WTC11 (cell line): ENCODE measurements at regions not wholly inside any gene's neighbourhood (a gene's known extent, or its start where the extent isn't known, plus 50 kb on each side); places are given as distances from the start of the nearest gene placed in this dataset.

Experiments
- ATAC-seq: fragments of 200-7000 bp; cut with Tn5 transposase; 2 replicates; pipeline ENCODE4 v1.10.0; 2021; ENCODE audit warnings: mild to moderate bottlenecking, moderate library complexity
- CTCF ChIA-PET: fragments of 300-600 bp; sonication (Branson Sonifier 250); formaldehyde crosslinking; loops from one replicate; lab custom pipeline; 2021; ENCODE audit warnings: antibody characterized with exemption; lab: Charles Lee
- POLR2A ChIA-PET: fragments of 350-600 bp; sonication (Branson Sonifier 250); formaldehyde crosslinking; loops from one replicate; lab custom pipeline; 2021; ENCODE audit warnings: antibody characterized with exemption; lab: Charles Lee
- DNase-seq: peaks from one replicate; pipeline ENCODE4 v3.0.0; 2021; ENCODE audit warnings: low spot score
- H3K27ac Mint-ChIP-seq: 2 replicates; pipeline ENCODE4 v1.8.0; 2021; ENCODE audit warnings: mixed read lengths
- H3K27me3 Mint-ChIP-seq: 2 replicates; pipeline ENCODE4 v1.8.0; 2021; ENCODE audit warnings: low read depth, mild to moderate bottlenecking, moderate library complexity, mixed read lengths
- H3K36me3 Mint-ChIP-seq: 2 replicates; pipeline ENCODE4 v1.8.0; 2021; ENCODE audit warnings: mixed read lengths
- H3K4me1 Mint-ChIP-seq: 2 replicates; pipeline ENCODE4 v1.8.0; 2022; ENCODE audit warnings: mixed read lengths
- H3K4me3 Mint-ChIP-seq: 2 replicates; pipeline ENCODE4 v1.8.0; 2021; ENCODE audit warnings: mild to moderate bottlenecking, moderate library complexity, mixed read lengths
- H3K9me3 Mint-ChIP-seq: 2 replicates; pipeline ENCODE4 v1.8.0; 2021; ENCODE audit warnings: mixed read lengths
- ATF6 ChIP-seq: sonication (generic); formaldehyde crosslinking; IDR thresholded peaks from 2 replicates; pipeline ENCODE4 v1.8.1; 2023; ENCODE audit warnings: mild to moderate bottlenecking, missing genetic modification reagents
- ERG ChIP-seq: fragments of 250-450 bp; sonication (Bioruptor Pico); IDR thresholded peaks from 2 replicates; pipeline ENCODE4 v1.8.0; 2021; ENCODE audit warnings: mild to moderate bottlenecking
- GABPB1 ChIP-seq: sonication (generic); formaldehyde crosslinking; IDR thresholded peaks from 2 replicates; pipeline ENCODE4 v1.8.1; 2023; ENCODE audit warnings: mild to moderate bottlenecking, missing genetic modification reagents
- GTF2I ChIP-seq: fragments of 250-450 bp; sonication (Bioruptor Pico); conservative IDR thresholded peaks from 2 replicates; pipeline ENCODE4 v1.4.0; 2021; ENCODE audit warnings: mild to moderate bottlenecking
- HMGA2 ChIP-seq: fragments of 250-450 bp; sonication (Bioruptor Pico); IDR thresholded peaks from 2 replicates; pipeline ENCODE4 v1.4.0; 2021; ENCODE audit warnings: mild to moderate bottlenecking, moderate library complexity
- IRF1 ChIP-seq: sonication (generic); formaldehyde crosslinking; IDR thresholded peaks from 2 replicates; pipeline ENCODE4 v1.8.0; 2023; ENCODE audit warnings: missing genetic modification reagents
- IRF2 ChIP-seq: sonication (generic); formaldehyde crosslinking; IDR thresholded peaks from 2 replicates; pipeline ENCODE4 v1.8.0; 2022; ENCODE audit warnings: low read depth, missing genetic modification reagents, borderline replicate concordance
- KAT7 ChIP-seq: sonication (generic); formaldehyde crosslinking; IDR thresholded peaks from 2 replicates; pipeline ENCODE4 v1.8.1; 2023; ENCODE audit warnings: missing genetic modification reagents, mild to moderate bottlenecking, borderline replicate concordance
- MXD4 ChIP-seq: fragments of 250-450 bp; sonication (Bioruptor Pico); IDR thresholded peaks from 2 replicates; pipeline ENCODE4 v1.8.0; 2021; ENCODE audit warnings: mild to moderate bottlenecking, moderate library complexity, borderline replicate concordance
- MYBL2 ChIP-seq: sonication (generic); formaldehyde crosslinking; IDR thresholded peaks from 2 replicates; pipeline ENCODE4 v1.8.1; 2023; ENCODE audit warnings: mild to moderate bottlenecking, moderate library complexity, missing genetic modification reagents
- NFATC4 ChIP-seq: fragments of 250-450 bp; sonication (Bioruptor Pico); IDR thresholded peaks from 2 replicates; pipeline ENCODE4 v1.9.0; 2021; ENCODE audit warnings: mild to moderate bottlenecking
- NFE2L1 ChIP-seq: sonication (generic); formaldehyde crosslinking; IDR thresholded peaks from 2 replicates; pipeline ENCODE4 v1.8.1; 2023; ENCODE audit warnings: missing genetic modification reagents
- NR2C2 ChIP-seq: sonication (generic); formaldehyde crosslinking; IDR thresholded peaks from 2 replicates; pipeline ENCODE4 v1.8.0; 2022; ENCODE audit warnings: mild to moderate bottlenecking, missing genetic modification reagents
- NR3C1 ChIP-seq: sonication (generic); formaldehyde crosslinking; conservative IDR thresholded peaks from 2 replicates; pipeline ENCODE4 v1.8.1; 2023; ENCODE audit warnings: low read depth, mild to moderate bottlenecking, missing genetic modification reagents
- ZNF138 ChIP-seq: sonication (generic); formaldehyde crosslinking; conservative IDR thresholded peaks from 2 replicates; pipeline ENCODE4 v1.8.1; 2022; ENCODE audit warnings: mild to moderate bottlenecking, moderate library complexity, missing genetic modification reagents
- ZNF232 ChIP-seq: sonication (generic); formaldehyde crosslinking; IDR thresholded peaks from 2 replicates; pipeline ENCODE4 v1.8.0; 2022; ENCODE audit warnings: mild to moderate bottlenecking, missing genetic modification reagents
- ZNF317 ChIP-seq: sonication (generic); formaldehyde crosslinking; IDR thresholded peaks from 2 replicates; pipeline ENCODE4 v1.8.1; 2023; ENCODE audit warnings: low read depth, mild to moderate bottlenecking, moderate library complexity, missing genetic modification reagents, borderline replicate concordance
- ZNF423 ChIP-seq: fragments of 250-450 bp; sonication (Bioruptor Pico); IDR thresholded peaks from 2 replicates; pipeline ENCODE4 v2.1.2; 2022; ENCODE audit warnings: mild to moderate bottlenecking, moderate library complexity
- TF ChIP-seq, protein P1 (sequence below): sonication (generic); formaldehyde crosslinking; IDR thresholded peaks from 2 replicates; pipeline ENCODE4 v1.8.0; 2022; ENCODE audit warnings: mild to moderate bottlenecking, missing genetic modification reagents
- TF ChIP-seq, protein P2 (sequence below): sonication (generic); formaldehyde crosslinking; IDR thresholded peaks from 2 replicates; pipeline ENCODE4 v1.8.1; 2023; ENCODE audit warnings: mild to moderate bottlenecking, missing genetic modification reagents
- TF ChIP-seq, protein P3 (sequence below): sonication (generic); formaldehyde crosslinking; IDR thresholded peaks from 2 replicates; pipeline ENCODE4 v1.8.0; 2023; ENCODE audit warnings: mild to moderate bottlenecking, missing genetic modification reagents
- TF ChIP-seq, protein P4 (sequence below): fragments of 250-450 bp; sonication (Bioruptor Pico); IDR thresholded peaks from 2 replicates; pipeline ENCODE4 v1.9.0; 2021; ENCODE audit warnings: moderate library complexity, mild to moderate bottlenecking, inconsistent platforms, borderline replicate concordance

- Mint-ChIP-seq H3K9me3 (no peaks in the 10 kb centered on the region), H3K27ac (no peak overlapping the region), H3K4me1 (no peaks in the 10 kb centered on the region), H3K4me3 (no peak overlapping the region), H3K27me3 (no peaks in the 10 kb centered on the region), H3K36me3 (no peaks in the 10 kb centered on the region)
- CTCF ChIA-PET, result interaction anchor here (1.4 kb wide), 1 partner anchor 37 kb away, joined by 3 read pairs; no protein-coding TSS in a partner anchor
- ATAC-seq (no peak), DNase-seq (no peak)
- POLR2A ChIA-PET, result no interaction called here
- TF ChIP-seq ZNF232 (no peak), IRF1 (CRISPR knock-in tag) (no peak), NFATC4 (CRISPR knock-in tag) (no peak), KAT7 (CRISPR knock-in tag) (no peak), GTF2I (CRISPR knock-in tag) (no peak), NR3C1 (CRISPR knock-in tag) (no peak), ERG (CRISPR knock-in tag) (no peak)
- TF ChIP-seq, protein P1, sequence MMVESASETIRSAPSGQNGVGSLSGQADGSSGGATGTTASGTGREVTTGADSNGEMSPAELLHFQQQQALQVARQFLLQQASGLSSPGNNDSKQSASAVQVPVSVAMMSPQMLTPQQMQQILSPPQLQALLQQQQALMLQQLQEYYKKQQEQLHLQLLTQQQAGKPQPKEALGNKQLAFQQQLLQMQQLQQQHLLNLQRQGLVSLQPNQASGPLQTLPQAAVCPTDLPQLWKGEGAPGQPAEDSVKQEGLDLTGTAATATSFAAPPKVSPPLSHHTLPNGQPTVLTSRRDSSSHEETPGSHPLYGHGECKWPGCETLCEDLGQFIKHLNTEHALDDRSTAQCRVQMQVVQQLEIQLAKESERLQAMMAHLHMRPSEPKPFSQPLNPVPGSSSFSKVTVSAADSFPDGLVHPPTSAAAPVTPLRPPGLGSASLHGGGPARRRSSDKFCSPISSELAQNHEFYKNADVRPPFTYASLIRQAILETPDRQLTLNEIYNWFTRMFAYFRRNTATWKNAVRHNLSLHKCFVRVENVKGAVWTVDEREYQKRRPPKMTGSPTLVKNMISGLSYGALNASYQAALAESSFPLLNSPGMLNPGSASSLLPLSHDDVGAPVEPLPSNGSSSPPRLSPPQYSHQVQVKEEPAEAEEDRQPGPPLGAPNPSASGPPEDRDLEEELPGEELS (CRISPR knock-in tag), result no peak
- TF ChIP-seq, protein P2, sequence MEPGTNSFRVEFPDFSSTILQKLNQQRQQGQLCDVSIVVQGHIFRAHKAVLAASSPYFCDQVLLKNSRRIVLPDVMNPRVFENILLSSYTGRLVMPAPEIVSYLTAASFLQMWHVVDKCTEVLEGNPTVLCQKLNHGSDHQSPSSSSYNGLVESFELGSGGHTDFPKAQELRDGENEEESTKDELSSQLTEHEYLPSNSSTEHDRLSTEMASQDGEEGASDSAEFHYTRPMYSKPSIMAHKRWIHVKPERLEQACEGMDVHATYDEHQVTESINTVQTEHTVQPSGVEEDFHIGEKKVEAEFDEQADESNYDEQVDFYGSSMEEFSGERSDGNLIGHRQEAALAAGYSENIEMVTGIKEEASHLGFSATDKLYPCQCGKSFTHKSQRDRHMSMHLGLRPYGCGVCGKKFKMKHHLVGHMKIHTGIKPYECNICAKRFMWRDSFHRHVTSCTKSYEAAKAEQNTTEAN (CRISPR knock-in tag), result no peak
Observed at GRCh38 chr22:49010070-49010863, 817.4 kb downstream of the BRD1 start.

GRCh38 chr22:49009359-49010063, 818.2 kb downstream of the BRD1 start:
- peaks cover 6% of the 10 kb centered on the region for H3K9me3 Mint-ChIP-seq
- no peak for ATAC-seq
- no peak overlapping the region for H3K27ac Mint-ChIP-seq
- POLR2A ChIA-PET, result no interaction called here
- CTCF ChIA-PET, result interaction anchor here (1.4 kb wide), 1 partner anchor 37 kb away, joined by 3 read pairs; no protein-coding TSS in a partner anchor
- no peaks in the 10 kb centered on the region for H3K36me3 Mint-ChIP-seq
- DNase-seq, result no peak
- H3K4me3 Mint-ChIP-seq, result no peak overlapping the region
- no peaks in the 10 kb centered on the region for H3K4me1 Mint-ChIP-seq
- no peaks in the 10 kb centered on the region for H3K27me3 Mint-ChIP-seq
- TF ChIP-seq MYBL2 (CRISPR knock-in tag) (no peak), MXD4 (CRISPR knock-in tag) (no peak), ZNF317 (CRISPR knock-in tag) (no peak), ZNF138 (no peak), ATF6 (CRISPR knock-in tag) (no peak), NR2C2 (CRISPR knock-in tag) (no peak), IRF1 (CRISPR knock-in tag) (no peak), GTF2I (CRISPR knock-in tag) (no peak), HMGA2 (CRISPR knock-in tag) (no peak), ZNF423 (no peak), GABPB1 (CRISPR knock-in tag) (no peak), NFE2L1 (CRISPR knock-in tag) (no peak), IRF2 (CRISPR knock-in tag) (no peak)
- TF ChIP-seq, protein P3, sequence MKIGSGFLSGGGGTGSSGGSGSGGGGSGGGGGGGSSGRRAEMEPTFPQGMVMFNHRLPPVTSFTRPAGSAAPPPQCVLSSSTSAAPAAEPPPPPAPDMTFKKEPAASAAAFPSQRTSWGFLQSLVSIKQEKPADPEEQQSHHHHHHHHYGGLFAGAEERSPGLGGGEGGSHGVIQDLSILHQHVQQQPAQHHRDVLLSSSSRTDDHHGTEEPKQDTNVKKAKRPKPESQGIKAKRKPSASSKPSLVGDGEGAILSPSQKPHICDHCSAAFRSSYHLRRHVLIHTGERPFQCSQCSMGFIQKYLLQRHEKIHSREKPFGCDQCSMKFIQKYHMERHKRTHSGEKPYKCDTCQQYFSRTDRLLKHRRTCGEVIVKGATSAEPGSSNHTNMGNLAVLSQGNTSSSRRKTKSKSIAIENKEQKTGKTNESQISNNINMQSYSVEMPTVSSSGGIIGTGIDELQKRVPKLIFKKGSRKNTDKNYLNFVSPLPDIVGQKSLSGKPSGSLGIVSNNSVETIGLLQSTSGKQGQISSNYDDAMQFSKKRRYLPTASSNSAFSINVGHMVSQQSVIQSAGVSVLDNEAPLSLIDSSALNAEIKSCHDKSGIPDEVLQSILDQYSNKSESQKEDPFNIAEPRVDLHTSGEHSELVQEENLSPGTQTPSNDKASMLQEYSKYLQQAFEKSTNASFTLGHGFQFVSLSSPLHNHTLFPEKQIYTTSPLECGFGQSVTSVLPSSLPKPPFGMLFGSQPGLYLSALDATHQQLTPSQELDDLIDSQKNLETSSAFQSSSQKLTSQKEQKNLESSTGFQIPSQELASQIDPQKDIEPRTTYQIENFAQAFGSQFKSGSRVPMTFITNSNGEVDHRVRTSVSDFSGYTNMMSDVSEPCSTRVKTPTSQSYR (CRISPR knock-in tag), result no peak
- TF ChIP-seq, protein P4, sequence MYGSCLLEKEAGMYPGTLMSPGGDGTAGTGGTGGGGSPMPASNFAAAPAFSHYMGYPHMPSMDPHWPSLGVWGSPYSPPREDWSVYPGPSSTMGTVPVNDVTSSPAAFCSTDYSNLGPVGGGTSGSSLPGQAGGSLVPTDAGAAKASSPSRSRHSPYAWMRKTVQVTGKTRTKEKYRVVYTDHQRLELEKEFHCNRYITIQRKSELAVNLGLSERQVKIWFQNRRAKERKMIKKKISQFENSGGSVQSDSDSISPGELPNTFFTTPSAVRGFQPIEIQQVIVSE (CRISPR knock-in tag), result no peak
